Heart right ventricle (tissue), 16 donors: ENCODE measurements at regions not wholly inside any gene's neighbourhood (a gene's known extent, or its start where the extent isn't known, plus 50 kb on each side); places are given as distances from the start of the nearest gene placed in this dataset.

ENCODE experiments used
- ATAC-seq, 8 donors: fragments of 200-7000 bp; cut with Tn5 transposase; one replicate each; pipeline ENCODE4 v1.9.1; 2020; ENCODE audit warnings: mild to moderate bottlenecking in 8 of 8, moderate library complexity in 8 of 8, moderate number of reproducible peaks in 1 of 8
- DNase-seq, 2 donors: peaks; one replicate each; pipeline ENCODE4 v3.0.0-alpha.2; 2020
- H3K27ac ChIP-seq, 10 donors: fragments of 200-600 bp; sonication (generic) in 2 of 10; one replicate each; pipeline versions ENCODE4 v1.5.0 to v1.8.0; 2020 to 2022; ENCODE audit warnings: mild to moderate bottlenecking in 3 of 10
- H3K27me3 ChIP-seq, 7 donors: fragments of 200-600 bp; one replicate each; pipeline ENCODE4 v1.8.0; 2021 to 2022; ENCODE audit warnings: mild to moderate bottlenecking in 2 of 7
- H3K36me3 ChIP-seq, 9 donors: fragments of 200-600 bp; sonication (generic) in 1 of 9; one replicate each; pipeline versions ENCODE4 v1.5.0 to v1.8.0; 2020 to 2022; ENCODE audit warnings: mild to moderate bottlenecking in 2 of 9
- H3K4me1 ChIP-seq, 9 donors: fragments of 200-600 bp; sonication (generic) in 1 of 9; one replicate each; pipeline versions ENCODE4 v1.5.0 to v1.8.0; 2020 to 2022; ENCODE audit warnings: mild to moderate bottlenecking in 4 of 9
- H3K4me3 ChIP-seq, 10 donors: fragments of 200-600 bp; sonication (generic) in 2 of 10; one replicate each; pipeline versions ENCODE4 v1.5.0 to v1.8.0; 2020 to 2022; ENCODE audit warnings: mild to moderate bottlenecking in 7 of 10, moderate library complexity in 2 of 10
- H3K9me3 ChIP-seq, 11 donors: fragments of 200-600 bp in 10 of 11; sonication (generic) in 2 of 11; one replicate each; pipeline versions ENCODE4 v1.5.0 to v1.8.0; 2013 to 2022; ENCODE audit warnings: mild to moderate bottlenecking in 2 of 11, control low read depth in 1 of 11, moderate library complexity in 1 of 11
- CTCF ChIP-seq, 9 donors: fragments of 200-600 bp; sonication (generic) in 2 of 9; IDR thresholded peaks; one replicate each; pipeline versions ENCODE4 v1.5.0 to v1.8.0; 2021 to 2022; ENCODE audit warnings: antibody characterized with exemption in 9 of 9, mild to moderate bottlenecking in 5 of 9, moderate library complexity in 1 of 9
- WGBS, 2 donors: extraction: QIAGEN DNeasy Blood & Tissue Kit; methylation state at CpG; one replicate each; pipeline ENCODE4 v1.1.7; 2013; ENCODE audit warnings: inconsistent platforms in 1 of 2; 5-methylcytosine and 5-hydroxymethylcytosine counted together
- intact Hi-C, 10 donors: fragments of 100-400 bp; cut with DNase I; formaldehyde crosslinking; loops; one replicate each; pipeline versions ENCODE4 v1.11.1 to v1.14.2; 2022
- donor health status: Arrhythmogenic right ventricular cardiomyopathy.
- donor health status: ischemic (EF 13 %, LVEDD 7.1; RV severe dilation, severe dysfunction).
- donor health status: healthy with polysubstance abuse.
- donor health status: DM: no; HTN: yes; CAD: no.
- donor health status: DM: no; HTN: no; CAD: no.
- donor health status: ischemic (EF 25% LVEDD 6.9; RV normal size, moderate dysfunction).
- donor health status: ischemic (EF 25% LVEDD 5.7; RV mildly dilated, moderate dysfunction).
- donor health status: healthy.
- donor health status: DM: yes; HTN: yes; CAD: no.
- donor health status: Ischemic cardiomyopathy.
- donor health status: ischemic (EF 35%, LVEDD 5.7; RV mildly dilated, moderate dysfunction).
- donor health status: nonischemic (EF 11% LVEDD 7.7; RV severe dilation, severe dysfunction).
- donor health status: DM: yes; HTN: yes; CAD: no.
- donor health status: PGD.
- donor health status: ischemic (EF 29% LVEDD 5.4; RV normal size, mild dysfunction).
- donor health status: nonischemic (EF 23%, LVEDD 6.1; RV moderate dilation, normal function).

- no peaks in the 10 kb centered on the region for H3K9me3 ChIP-seq
- no peak overlapping the region for H3K4me3 ChIP-seq
- ATAC-seq (no peak), DNase-seq (no peak)
- H3K36me3 ChIP-seq, result no peaks in the 10 kb centered on the region
- peaks cover 0 to 8% (median 0%) of the 10 kb centered on the region in 9 donors for H3K4me1 ChIP-seq
- 86% methylated on average over 8 of the region's 8 CpGs for WGBS, 2 donors
- no peaks in the 10 kb centered on the region for H3K27me3 ChIP-seq
- no peak for TF ChIP-seq CTCF (IDR thresholded peaks at IDR 0.05)
- intact Hi-C loops, result no loop called here
- no peak overlapping the region for H3K27ac ChIP-seq
Observed at GRCh38 chr18:69230204-69230603, 170.5 kb upstream of the DOK6 start.

GRCh38 chr18:69233465-69234054, 167.1 kb upstream of the DOK6 start:
- ATAC-seq (peak; percentile 28 to 86 (median 56)), DNase-seq (no peak)
- Histone ChIP-seq H3K27me3 (no peaks in the 10 kb centered on the region), H3K4me1 (peaks cover 0 to 8% (median 0%) of the 10 kb centered on the region in 9 donors), H3K4me3 (no peak overlapping the region), H3K36me3 (no peaks in the 10 kb centered on the region), H3K9me3 (no peaks in the 10 kb centered on the region), H3K27ac (peak overlapping the region in 5 of 10 donors; percentile 4 to 61 (median 42))
- 56 to 60% methylated on average over 3 of the region's 3 CpGs for WGBS, 2 donors
- no peak for TF ChIP-seq CTCF (IDR thresholded peaks at IDR 0.05)
- intact Hi-C loops, result no loop called here

- no peak overlapping the region for H3K4me3 ChIP-seq
- DNase-seq, result no peak
- ATAC-seq, result no peak
- intact Hi-C loops, result no loop called here
- TF ChIP-seq CTCF (IDR thresholded peaks at IDR 0.05), result no peak
- H3K9me3 ChIP-seq, result no peaks in the 10 kb centered on the region
- peaks cover 0 to 10% (median 3%) of the 10 kb centered on the region in 9 donors for H3K4me1 ChIP-seq
- H3K27ac ChIP-seq, result no peak overlapping the region
- no peaks in the 10 kb centered on the region for H3K36me3 ChIP-seq
- H3K27me3 ChIP-seq, result no peaks in the 10 kb centered on the region
- WGBS, 2 donors, result 54% methylated on average over 4 of the region's 4 CpGs
Observed at GRCh38 chr18:69239849-69240674, 160.6 kb upstream of the DOK6 start.

- Histone ChIP-seq H3K27ac (no peak overlapping the region), H3K4me1 (peaks cover 0 to 7% (median 0%) of the 10 kb centered on the region in 9 donors), H3K27me3 (no peaks in the 10 kb centered on the region), H3K4me3 (no peak overlapping the region), H3K36me3 (no peaks in the 10 kb centered on the region), H3K9me3 (no peaks in the 10 kb centered on the region)
- WGBS, 2 donors, result 88 to 90% methylated on average over 4 of the region's 4 CpGs
- no peak for TF ChIP-seq CTCF (IDR thresholded peaks at IDR 0.05)
- intact Hi-C loops, result no loop called here
- no peak for DNase-seq
- no peak for ATAC-seq
Observed at GRCh38 chr18:69246027-69246426, 154.7 kb upstream of the DOK6 start.
